ENCODE measurements at regions not wholly inside any gene's neighbourhood (a gene's known extent, or its start where the extent isn't known, plus 50 kb on each side); places are given as distances from the start of the nearest gene placed in this dataset.
A peak's percentile ranks its signal among the peaks of the same experiment; 100 is the strongest.

DNA sequence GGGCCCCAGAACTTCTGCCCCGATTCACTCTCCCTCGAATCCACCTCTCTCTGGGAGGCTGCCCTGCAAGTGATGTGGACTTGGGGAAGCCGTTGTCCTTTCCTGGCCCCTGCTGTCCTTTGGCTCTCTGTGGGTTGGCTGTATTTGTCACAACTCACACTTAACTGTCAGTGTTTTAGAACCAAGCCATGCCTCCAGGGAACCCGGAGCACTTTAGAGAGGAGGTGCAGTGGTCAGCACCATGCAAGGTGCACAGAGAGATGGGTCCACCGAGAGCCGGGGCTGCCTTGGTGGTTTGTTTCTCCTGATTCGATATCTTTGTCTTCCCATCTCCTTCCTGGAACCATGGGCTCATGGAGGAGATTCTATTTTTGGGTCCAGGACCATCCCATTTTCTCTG is 129.5 kb upstream of the RTL1 start:
- peak in 1 of 14 experiments; percentile 16 for DNase-seq
- H3K36me3 ChIP-seq (ENCODE audit: insufficient read depth, low read length): no peaks in the 10 kb centered on the region
- Mint-ChIP-seq H3K27me3 (no peaks in the 10 kb centered on the region), H3K36me3 (ENCODE audit: low read depth) (no peaks in the 10 kb centered on the region), H3K9me3 (no peaks in the 10 kb centered on the region), H3K27ac (no peak overlapping the region), H3K4me1 (ENCODE audit: low read depth) (no peaks in the 10 kb centered on the region), H3K4me3 (no peak overlapping the region)
- TF ChIP-seq, protein P1, sequence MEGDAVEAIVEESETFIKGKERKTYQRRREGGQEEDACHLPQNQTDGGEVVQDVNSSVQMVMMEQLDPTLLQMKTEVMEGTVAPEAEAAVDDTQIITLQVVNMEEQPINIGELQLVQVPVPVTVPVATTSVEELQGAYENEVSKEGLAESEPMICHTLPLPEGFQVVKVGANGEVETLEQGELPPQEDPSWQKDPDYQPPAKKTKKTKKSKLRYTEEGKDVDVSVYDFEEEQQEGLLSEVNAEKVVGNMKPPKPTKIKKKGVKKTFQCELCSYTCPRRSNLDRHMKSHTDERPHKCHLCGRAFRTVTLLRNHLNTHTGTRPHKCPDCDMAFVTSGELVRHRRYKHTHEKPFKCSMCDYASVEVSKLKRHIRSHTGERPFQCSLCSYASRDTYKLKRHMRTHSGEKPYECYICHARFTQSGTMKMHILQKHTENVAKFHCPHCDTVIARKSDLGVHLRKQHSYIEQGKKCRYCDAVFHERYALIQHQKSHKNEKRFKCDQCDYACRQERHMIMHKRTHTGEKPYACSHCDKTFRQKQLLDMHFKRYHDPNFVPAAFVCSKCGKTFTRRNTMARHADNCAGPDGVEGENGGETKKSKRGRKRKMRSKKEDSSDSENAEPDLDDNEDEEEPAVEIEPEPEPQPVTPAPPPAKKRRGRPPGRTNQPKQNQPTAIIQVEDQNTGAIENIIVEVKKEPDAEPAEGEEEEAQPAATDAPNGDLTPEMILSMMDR (IDR thresholded peaks at IDR 0.05): no peak
- peaks cover 0 to 15% of the 10 kb centered on the region in 2 experiments for H3K9me3 ChIP-seq (ENCODE audit: control insufficient read depth in 1 of 2, insufficient read depth in 1 of 2, low read length in 2 of 2)
- H3K27me3 ChIP-seq (ENCODE audit: control insufficient read depth in 1 of 2, insufficient read depth in 2 of 2, low read length in 2 of 2): no peaks in the 10 kb centered on the region
- ChIA-PET CTCF (no interaction called here), POLR2A (no interaction called here)
- no peaks in the 10 kb centered on the region for H3K4me1 ChIP-seq (ENCODE audit: insufficient read depth, low read length)
- no peak for ATAC-seq (ENCODE audit: poor library complexity)
- no peak overlapping the region for H3K4me3 ChIP-seq (ENCODE audit: low read length)
- intact Hi-C loops (cut with DNase I, micrococcal nuclease): no loop called here
- H3K27ac ChIP-seq (ENCODE audit: low read depth in 1 of 2, low read length in 2 of 2): no peak overlapping the region

DNA sequence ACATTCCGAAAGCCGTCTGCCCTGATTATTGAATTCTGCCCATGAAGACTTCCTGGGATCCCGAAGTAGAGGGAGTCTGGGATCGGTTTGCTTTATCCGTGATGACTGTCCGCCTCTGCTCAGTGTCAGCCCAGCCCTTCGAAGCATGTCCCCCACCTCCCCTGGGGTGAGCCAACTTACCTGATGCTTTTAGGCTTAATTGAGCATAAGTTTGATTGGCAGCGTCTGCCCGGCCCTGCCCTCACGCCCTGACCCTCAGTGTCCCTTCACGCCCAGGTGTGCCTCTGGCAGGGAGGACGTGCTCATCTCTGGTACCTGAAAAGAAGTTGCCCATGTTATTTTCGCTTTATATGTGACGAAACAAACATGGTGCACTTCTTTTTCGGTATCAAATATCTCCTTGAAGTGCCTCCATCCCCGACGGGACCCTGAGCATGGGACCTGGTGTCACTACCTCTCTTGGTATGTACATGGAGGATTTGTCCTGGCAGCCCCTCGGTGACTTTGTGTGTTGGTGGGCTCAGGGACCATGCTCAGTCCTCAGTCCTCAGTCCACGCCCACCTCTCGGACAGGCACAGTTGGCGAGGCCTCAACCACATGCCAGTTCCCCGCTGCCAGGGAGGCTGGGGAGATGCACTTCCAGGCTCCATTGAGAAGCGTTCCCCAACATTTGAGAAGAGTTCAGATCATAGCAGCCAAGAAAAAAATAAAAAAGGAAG is 130.1 kb upstream of the RTL1 start:
- H3K36me3 ChIP-seq (ENCODE audit: insufficient read depth, low read length): no peaks in the 10 kb centered on the region
- no peak overlapping the region for H3K4me3 ChIP-seq (ENCODE audit: low read length)
- H3K27ac ChIP-seq (ENCODE audit: low read depth in 1 of 2, low read length in 2 of 2): no peak overlapping the region
- Mint-ChIP-seq H3K9me3 (no peaks in the 10 kb centered on the region), H3K4me3 (no peak overlapping the region), H3K27ac (no peak overlapping the region), H3K36me3 (ENCODE audit: low read depth) (no peaks in the 10 kb centered on the region), H3K4me1 (ENCODE audit: low read depth) (no peaks in the 10 kb centered on the region), H3K27me3 (no peaks in the 10 kb centered on the region)
- POLR2A ChIA-PET: no interaction called here
- intact Hi-C loops (cut with DNase I, micrococcal nuclease): no loop called here
- CTCF ChIA-PET: no interaction called here
- H3K4me1 ChIP-seq (ENCODE audit: insufficient read depth, low read length): no peaks in the 10 kb centered on the region
- no peak for ATAC-seq (ENCODE audit: poor library complexity)
- DNase-seq: peak in 1 of 14 experiments; percentile 11
- H3K9me3 ChIP-seq (ENCODE audit: control insufficient read depth in 1 of 2, insufficient read depth in 1 of 2, low read length in 2 of 2): peaks cover 0 to 15% of the 10 kb centered on the region in 2 experiments
- H3K27me3 ChIP-seq (ENCODE audit: control insufficient read depth in 1 of 2, insufficient read depth in 2 of 2, low read length in 2 of 2): no peaks in the 10 kb centered on the region
- TF ChIP-seq, protein P1 (IDR thresholded peaks at IDR 0.05): no peak

DNA sequence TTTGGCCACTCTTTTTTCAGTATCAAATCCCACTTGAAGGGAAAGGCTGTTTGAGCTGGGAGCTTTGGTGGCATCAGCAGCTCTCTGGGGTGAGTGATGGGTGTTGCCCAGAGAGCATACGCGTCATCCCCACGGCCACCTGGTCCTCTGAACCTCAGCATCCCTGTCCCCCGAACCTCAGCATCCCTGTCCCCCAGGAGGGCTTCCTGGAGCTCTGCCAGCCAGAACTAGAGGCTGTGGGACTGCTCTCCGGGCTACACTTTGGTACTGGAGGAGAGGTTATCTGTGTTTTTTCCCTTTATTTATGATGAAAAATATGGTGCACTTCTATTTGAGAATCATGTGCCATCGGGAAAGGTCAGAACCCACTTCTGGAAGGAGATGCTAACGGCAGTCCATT is 131.5 kb upstream of the RTL1 start:
- Histone ChIP-seq H3K36me3 (ENCODE audit: insufficient read depth, low read length) (no peaks in the 10 kb centered on the region), H3K4me1 (ENCODE audit: insufficient read depth, low read length) (no peaks in the 10 kb centered on the region), H3K4me3 (ENCODE audit: low read length) (no peak overlapping the region), H3K27me3 (ENCODE audit: control insufficient read depth in 1 of 2, insufficient read depth in 2 of 2, low read length in 2 of 2) (no peaks in the 10 kb centered on the region), H3K9me3 (ENCODE audit: control insufficient read depth in 1 of 2, insufficient read depth in 1 of 2, low read length in 2 of 2) (peaks cover 0 to 10% of the 10 kb centered on the region in 2 experiments), H3K27ac (ENCODE audit: low read depth in 1 of 2, low read length in 2 of 2) (no peak overlapping the region)
- CTCF ChIA-PET: no interaction called here
- ATAC-seq (ENCODE audit: poor library complexity): no peak
- no peaks in the 10 kb centered on the region for H3K9me3 Mint-ChIP-seq
- no peak overlapping the region for H3K27ac Mint-ChIP-seq
- no peak overlapping the region for H3K4me3 Mint-ChIP-seq
- H3K36me3 Mint-ChIP-seq (ENCODE audit: low read depth): no peaks in the 10 kb centered on the region
- POLR2A ChIA-PET: no interaction called here
- no peak for DNase-seq
- H3K27me3 Mint-ChIP-seq: no peaks in the 10 kb centered on the region
- intact Hi-C loops (cut with DNase I, micrococcal nuclease): no loop called here
- TF ChIP-seq, protein P1 (IDR thresholded peaks at IDR 0.05): no peak
- no peaks in the 10 kb centered on the region for H3K4me1 Mint-ChIP-seq (ENCODE audit: low read depth)

Data from CD4-positive, alpha-beta T cell (primary cell).